HG03159 (cell line): ENCODE measurements at regions not wholly inside any gene's neighbourhood (a gene's known extent, or its start where the extent isn't known, plus 50 kb on each side); places are given as distances from the start of the nearest gene placed in this dataset.

ENCODE experiments used
- ATAC-seq: cut with Tn5 transposase; IDR thresholded peaks from one replicate; pipeline ENCODE4 v1.9.1; 2021; ENCODE audit warnings: mild to moderate bottlenecking, moderate library complexity; ENCODE audit not compliant: unreplicated experiment

DNA sequence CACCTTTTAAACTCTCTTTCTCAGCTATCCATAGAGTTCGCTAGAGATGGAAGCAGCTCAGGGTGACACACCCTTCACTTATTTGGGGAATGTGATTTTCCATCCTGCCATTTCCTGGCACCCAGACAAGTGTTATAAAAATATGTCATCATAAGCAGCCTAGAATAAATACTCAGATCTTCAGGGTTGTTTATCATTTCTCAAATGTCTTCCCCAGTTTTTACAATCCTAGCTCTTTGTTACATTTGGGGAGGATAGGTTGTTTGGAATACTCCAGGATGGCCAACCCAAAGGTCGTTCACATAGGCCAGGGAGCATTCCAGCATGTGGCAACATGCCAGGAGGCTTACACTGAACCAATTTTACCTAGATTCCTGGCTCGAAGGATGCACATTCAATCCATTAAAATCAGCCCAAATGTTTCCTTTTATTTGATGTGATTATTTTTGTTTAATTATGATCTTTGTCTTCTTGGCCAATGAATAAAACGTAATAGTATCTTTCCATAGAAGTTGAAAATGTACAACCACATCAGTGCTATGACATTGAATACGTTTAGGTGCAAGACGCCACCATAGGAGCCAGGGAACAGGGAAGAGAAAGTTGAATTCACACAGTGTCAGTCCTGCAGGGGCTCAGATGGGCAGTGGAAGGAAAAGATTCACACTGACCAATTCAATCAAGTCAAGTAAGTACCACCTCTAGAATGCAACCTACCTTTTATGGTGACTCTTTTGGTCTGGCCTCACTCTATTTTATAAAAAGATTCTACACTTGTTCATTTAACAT lies 537.7 kb upstream of the MDFIC2 start:
- no peak for ATAC-seq

DNA sequence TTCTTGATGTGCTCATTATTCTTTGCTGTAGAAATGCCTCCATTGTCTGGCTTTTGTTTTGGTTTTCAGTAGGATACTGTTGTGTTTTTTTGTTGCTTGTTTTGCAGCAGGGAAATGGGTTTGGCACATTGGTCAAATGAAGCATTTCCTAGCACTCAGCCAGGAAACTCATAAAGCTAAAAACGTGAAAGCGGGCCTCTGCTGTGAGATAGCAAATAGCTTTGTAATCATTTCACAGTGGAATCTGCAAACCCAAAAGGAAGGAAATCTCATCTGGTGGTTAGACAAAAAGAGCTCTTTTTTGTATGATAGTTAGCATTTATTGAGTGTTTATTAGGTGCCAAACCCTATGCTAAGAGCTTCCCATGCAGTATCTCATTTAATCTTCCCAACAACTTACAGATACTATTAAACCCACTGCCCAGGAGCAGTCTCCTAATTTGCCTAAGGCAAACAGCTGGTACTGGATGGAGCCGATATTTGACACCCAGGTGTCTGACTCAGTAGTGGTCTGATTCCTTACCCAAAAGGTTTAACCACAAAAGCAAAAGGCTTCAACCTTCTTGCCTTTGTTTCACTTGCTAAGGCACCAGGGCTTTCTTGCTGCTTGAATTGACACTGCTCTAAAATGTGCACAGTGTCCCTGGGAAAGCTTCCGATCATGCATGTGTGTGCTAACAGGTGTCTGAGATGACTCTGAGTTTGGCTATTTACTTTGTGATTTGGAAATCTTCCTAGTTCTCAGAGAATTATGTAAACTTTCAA lies 527.9 kb upstream of the MDFIC2 start:
- ATAC-seq, result no peak

- ATAC-seq, result no peak
These were observed 521.0 kb upstream of the MDFIC2 start for GRCh38 chr3:70833239-70833960.

GRCh38 chr3:70832834-70833205 lies 520.4 kb upstream of the MDFIC2 start:
- no peak for ATAC-seq

- ATAC-seq, result no peak
These were observed 519.8 kb upstream of the MDFIC2 start for GRCh38 chr3:70832089-70832833.

GRCh38 chr3:70829092-70829491 lies 516.7 kb upstream of the MDFIC2 start:
- no peak for ATAC-seq

DNA sequence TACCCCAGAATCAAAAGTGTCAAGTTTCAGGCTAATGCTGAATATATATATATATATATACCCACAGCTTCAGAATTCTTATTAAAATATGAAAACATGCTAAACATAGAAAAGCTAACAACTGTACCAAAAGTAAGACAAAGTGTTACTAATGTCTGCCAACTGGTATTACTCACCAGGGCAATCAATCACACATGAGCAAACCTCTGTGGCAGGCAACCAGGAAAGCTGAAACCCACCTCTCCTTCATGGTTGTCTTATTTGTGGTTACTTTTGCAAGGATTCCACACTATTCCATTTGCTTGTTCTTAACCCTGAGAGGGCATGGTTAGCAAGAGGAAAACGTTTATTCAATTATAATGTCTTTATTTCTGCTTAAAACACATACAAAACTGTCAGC lies 512.3 kb upstream of the MDFIC2 start:
- no peak for ATAC-seq

- ATAC-seq, result no peak
These were observed 511.6 kb upstream of the MDFIC2 start for GRCh38 chr3:70824078-70824477.

DNA sequence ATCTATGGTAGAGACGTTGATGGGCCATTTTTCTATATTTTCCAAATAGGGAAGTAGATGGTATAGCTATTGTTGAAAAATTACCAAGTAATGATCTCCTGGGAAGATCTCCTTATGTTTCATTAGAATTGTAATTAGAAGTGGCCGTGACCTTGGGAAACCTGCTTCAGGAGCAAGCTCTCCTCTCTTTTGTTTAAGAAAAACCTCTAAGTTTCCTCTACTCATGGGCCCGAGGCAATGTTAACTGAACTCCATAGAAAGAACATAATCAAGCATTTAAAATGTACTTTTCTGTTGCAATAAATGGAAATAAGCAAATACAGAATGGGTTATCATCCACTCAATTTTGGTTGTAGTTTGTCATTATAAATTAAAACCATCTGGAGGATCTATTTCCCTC lies 511.2 kb upstream of the MDFIC2 start:
- no peak for ATAC-seq

DNA sequence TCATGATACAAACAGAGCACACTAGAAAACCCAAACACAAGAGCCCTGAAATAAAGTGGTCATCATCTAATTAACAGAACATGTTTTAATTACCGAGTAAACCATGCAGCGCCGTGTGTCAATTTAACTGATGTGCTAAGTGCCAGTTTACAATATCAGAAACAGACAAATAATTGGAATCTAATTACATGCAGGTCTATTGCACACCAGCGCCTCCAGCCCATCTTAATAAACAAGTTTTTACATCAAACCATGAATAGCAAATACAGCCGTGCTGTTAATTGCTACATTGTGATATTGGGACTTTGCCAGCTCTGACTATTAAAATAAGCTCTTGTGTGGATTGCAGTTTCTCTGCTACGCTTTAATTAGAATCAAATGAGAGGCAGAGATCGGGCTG lies 510.2 kb upstream of the MDFIC2 start:
- ATAC-seq, result no peak

GRCh38 chr3:70821602-70822001 lies 509.2 kb upstream of the MDFIC2 start:
- ATAC-seq, result no peak

DNA sequence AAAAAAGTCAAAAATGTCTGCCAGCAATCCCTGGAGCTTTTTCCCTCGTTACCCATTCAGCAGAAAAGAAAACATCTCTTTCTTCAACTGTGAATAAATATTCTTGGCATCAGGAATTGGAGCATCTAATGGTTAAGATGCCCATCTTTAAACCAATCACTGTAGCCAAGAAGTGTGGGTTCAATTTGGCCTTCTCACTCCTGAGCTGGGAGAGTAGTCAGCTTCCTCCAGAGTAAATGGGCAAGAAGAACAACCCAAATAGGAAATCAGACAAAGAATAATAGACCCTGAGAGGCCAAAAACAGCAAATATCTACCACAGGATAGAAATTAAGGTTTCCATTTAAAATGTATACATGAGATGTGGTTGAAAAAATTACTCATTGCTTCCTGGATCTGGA lies 508.0 kb upstream of the MDFIC2 start:
- ATAC-seq, result no peak

GRCh38 chr3:70818145-70818544 lies 505.7 kb upstream of the MDFIC2 start:
- no peak for ATAC-seq

DNA sequence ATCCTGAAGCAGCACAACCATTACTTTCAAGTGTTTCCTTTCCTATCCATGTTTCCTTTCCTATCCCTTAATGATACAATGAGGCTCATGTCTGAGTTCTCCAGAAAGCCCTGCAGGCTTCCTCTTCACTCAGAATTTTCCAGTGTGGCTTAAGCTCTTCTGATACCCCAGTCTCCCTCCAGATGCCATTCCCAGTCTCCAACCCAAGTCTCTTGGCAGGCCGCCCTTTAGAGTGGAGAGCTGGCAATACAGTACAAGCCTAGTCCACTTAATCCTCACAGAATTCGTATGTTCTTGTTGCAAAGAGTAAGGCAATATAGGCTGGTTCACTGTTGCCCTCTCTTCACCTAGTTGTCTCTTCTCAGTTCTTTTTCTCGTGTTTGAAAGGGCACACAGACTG lies 503.9 kb upstream of the MDFIC2 start:
- ATAC-seq, result no peak

- ATAC-seq, result no peak
These were observed 503.4 kb upstream of the MDFIC2 start for GRCh38 chr3:70815817-70816216.

DNA sequence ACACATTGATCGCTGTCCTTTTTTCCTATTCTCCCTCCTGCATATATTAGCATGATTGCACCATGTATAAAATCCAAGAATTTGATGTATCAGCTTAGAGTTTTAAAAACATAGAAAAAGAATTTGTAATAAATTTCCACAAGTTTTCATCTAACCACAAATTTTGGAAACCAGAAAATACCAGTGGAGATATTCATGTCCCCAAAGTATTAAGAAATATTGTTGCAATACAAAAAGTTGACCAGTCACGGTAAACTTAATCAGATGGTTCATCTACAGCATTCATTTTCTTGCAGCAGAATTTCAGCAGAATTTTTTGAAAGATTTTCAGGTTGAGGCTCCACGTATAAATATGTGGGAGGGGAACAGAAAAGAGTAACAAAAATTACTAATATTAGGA lies 500.9 kb upstream of the MDFIC2 start:
- no peak for ATAC-seq

- no peak for ATAC-seq
These were observed 499.4 kb upstream of the MDFIC2 start for GRCh38 chr3:70811880-70812279.

DNA sequence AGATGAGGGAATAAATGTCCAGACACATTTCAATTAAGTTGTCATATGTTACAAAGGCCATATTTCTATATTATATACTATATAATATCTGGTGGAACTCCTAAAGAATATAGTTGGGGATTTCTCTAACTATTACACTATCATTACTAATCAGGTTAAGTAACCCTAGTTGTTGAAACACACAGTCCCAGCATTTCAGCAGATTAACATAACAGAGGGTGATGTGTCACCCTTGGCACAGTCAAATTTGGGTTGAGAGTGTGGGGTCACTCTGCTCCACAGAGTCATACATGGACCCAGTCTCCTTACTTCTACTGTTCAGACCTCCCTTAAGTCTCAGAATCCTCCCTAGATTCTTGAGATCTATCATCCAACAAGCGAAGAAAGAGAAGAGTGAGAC lies 496.4 kb upstream of the MDFIC2 start:
- ATAC-seq, result no peak

- no peak for ATAC-seq
These were observed 494.1 kb upstream of the MDFIC2 start for GRCh38 chr3:70806556-70806955.

DNA sequence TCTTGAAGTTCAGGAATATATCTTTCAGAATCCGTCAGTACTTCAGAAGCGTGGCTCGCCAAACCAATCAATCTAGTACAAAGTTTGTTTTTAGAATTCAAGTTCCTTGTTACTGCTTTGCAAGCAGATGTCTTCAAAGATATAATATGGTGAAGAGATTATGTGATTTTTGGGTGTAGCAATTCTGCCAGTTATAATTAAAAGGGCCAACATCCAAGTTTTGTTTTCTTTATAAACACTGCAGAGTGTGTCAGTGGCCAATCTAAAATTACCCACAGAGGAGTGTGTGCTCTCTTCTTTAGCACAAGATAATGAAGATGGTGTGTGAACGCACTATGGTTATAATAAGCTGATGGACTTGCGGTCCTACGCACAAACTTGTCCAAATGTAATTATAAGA lies 493.6 kb upstream of the MDFIC2 start:
- ATAC-seq, result no peak
